ACHN (cell line): ENCODE measurements at regions not wholly inside any gene's neighbourhood (a gene's known extent, or its start where the extent isn't known, plus 50 kb on each side); places are given as distances from the start of the nearest gene placed in this dataset.
"Not testable (repeated sequence)": the region's sequence is repeated elsewhere in the genome, so short reads cannot be mapped to it uniquely, and the experiment has no call there.

Experiments used
- DNase-seq: peaks from one replicate; pipeline ENCODE4 v3.0.0-alpha.2; 2015
- in situ Hi-C: cut with HindIII; loops from 2 replicates; pipeline ENCODE4 v1.10.0; 2017; ENCODE audit warnings: low sequenced_read_pairs, low pct_ligation_motif_present, low pct_unique_long_range_greater_than_20kb

GRCh38 chr9:22214497-22215031 is 205.5 kb upstream of the CDKN2B start:
- in situ Hi-C loops, result no loop called here
- DNase-seq, result no peak

GRCh38 chr9:22215521-22215920 is 206.4 kb upstream of the CDKN2B start:
- in situ Hi-C loops, result no loop called here
- no peak for DNase-seq

- in situ Hi-C loops, result no loop called here
- DNase-seq, result no peak
Observed at GRCh38 chr9:22216730-22217172, 207.6 kb upstream of the CDKN2B start.

DNA sequence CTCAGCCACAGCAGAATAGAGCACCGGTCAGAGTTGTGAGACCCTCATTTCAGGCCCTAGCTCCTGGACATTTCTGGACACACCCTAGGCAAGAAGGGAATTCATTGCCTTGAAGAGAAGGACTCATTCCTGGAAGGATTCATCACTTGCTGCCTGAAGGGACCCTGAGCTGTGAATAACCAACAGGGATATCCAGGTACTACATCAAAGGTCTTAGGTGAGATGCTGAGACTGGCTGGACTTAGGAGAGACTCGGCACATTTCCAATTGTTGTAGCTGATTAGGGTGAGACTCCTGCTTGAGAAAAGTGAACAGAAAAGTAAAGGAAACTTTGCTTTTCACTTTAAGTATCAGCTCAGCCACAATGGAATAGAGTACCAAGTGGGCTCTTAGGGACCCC is 208.1 kb upstream of the CDKN2B start:
- no peak for DNase-seq
- in situ Hi-C loops, result no loop called here

DNA sequence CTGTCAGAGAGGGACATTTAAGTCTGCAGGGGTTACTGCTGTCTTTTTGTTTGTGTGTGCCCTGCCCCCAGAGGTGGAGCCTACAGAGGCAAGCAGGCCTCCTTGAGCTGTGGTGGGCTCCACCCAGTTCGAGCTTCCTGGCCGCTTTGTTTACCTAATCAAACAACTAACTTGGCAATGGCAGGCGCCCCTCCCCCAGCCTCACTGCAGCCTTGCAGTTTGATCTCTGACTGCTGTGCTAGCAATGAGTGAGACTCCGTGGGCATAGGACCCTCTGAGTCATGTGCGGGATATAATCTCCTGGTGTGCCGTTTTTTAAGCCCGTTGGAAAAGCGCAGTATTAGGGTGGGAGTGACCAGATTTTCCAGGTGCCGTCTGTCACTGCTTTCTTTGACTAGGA is 216.8 kb upstream of the CDKN2B start:
- in situ Hi-C loops, DNase-seq: not testable (repeated sequence)

- DNase-seq, result no peak
- in situ Hi-C loops, result no loop called here
Observed at GRCh38 chr9:22227986-22228385, 218.6 kb upstream of the DMRTA1 start.

GRCh38 chr9:22228542-22228941 is 218.1 kb upstream of the DMRTA1 start:
- in situ Hi-C loops, result no loop called here
- peak; percentile 30 for DNase-seq

DNA sequence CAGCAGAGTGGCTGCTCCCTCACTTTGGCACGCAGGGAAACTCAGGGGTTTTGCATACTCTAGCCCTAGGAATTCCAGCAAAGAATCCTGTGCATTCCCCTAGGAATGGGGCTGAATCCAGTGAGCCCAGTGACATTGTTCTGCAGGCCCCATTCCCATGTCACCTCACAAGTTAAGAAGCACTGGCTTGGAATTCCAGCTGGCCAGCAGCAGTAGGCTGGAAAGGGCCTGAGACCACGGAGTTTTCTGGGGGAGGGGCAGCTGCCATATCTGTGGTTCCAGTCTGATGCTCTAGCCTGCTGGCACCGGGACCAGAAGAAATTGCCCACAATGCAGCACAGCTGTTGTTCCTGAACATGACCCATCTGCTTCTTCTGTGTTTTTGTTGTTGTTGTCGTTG is 217.6 kb upstream of the DMRTA1 start:
- in situ Hi-C loops, result no loop called here
- no peak for DNase-seq

DNA sequence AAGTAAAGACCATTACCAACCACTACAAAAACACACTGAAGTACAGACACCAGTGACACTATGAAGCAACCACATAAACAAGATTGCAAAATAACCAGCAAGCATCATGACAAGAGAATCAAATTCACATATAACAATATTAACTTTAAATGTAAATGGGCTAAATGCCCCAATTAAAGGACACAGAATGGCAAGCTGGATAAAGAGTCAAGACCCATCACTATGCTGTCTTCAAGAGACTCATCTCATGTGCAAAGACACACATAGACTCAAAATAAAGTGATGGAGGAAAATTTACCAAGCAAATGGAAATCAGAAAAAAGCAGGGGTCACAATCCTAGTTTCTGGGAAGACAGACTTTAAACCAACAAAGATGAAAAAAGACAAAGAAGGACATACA is 215.3 kb upstream of the DMRTA1 start:
- in situ Hi-C loops, result not testable (repeated sequence)

GRCh38 chr9:22232971-22233370 is 213.7 kb upstream of the DMRTA1 start:
- no peak for DNase-seq
- in situ Hi-C loops, result no loop called here

More for the DNA sequence above, 215.3 kb upstream of the DMRTA1 start:
- not testable (repeated sequence) for DNase-seq

DNA sequence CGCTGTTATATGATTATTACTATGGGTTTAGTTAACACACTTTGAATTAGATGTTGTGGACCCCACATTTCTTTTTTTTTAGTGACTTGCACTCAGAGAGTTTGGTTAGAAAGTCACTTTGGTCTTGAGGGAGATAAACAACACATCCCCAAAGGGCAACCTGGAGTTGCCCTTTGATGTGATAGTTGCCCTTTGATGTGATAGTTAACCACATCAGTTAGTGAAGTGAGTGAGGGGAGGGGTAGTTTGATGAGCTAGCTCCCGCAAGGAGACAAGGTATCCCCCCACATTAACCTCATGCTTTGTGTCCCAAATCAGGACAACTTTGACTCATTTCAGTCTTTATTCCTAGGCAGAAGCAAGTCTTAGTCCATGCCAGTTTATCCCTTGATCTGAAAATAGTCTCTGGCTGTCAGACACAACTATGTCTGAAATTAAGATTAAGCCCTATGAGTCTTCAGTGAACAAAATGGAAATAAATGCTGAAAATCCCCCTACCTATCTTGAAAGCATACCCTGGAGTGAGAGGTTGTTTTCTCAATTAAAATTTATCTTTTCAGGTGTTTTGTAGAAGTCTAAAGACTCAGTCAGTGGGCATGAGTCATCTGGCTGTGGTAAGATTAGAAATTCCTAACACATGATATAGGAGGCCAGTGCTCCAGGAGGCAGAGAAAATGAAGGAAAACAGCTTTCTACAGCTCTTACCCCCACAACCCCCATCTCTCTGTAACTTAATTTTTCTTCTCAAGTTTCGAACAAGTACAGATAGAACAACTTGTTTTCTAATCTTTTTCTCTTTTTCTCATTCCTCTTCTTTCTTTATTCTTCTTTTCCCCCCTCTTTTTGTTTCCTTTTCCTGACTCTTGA is 208.9 kb upstream of the DMRTA1 start:
- DNase-seq, result peak; percentile 86
- in situ Hi-C loops, result no loop called here

DNA sequence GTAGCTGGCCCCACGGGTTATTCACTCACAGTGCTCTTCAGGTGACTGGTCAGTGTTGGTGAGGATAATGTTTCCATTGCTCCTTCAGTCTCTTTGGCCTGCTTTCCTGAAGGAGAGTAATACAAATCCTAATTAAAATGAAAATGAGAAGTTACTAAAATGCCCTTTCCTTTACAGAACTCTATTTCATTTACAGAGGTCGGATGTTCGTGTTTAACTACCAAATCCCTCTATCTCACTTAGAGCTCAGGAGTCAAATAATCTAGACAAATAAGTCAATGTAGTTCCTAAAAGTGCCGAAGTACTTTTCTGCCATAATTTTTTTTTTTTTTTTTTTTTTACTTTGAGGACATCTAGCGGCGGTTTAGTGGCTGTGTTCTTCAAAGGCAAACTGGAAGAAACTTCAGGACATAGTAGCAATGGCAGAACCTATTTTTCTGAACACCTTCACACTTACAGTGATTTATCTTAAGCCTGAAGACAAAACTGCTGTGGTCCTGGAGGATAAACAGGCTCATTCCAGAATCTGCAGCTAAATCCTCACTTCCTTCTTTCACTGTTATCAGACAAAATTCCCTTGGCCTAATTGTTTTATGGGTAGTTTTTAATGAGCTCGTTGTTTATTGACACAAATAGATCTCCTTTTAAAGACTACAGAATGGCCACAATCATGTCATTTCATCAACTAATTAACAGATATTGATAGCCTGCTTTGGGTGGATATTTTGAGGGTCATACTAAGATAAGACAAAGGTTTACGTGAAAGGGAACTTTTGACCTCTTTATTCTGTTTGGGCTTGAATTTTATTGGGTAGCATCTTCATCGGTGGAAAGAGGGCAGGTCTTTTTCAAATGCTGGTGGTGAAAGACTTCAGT is 207.6 kb upstream of the DMRTA1 start:
- DNase-seq, result peak; percentile 72
- in situ Hi-C loops, result no loop called here

DNA sequence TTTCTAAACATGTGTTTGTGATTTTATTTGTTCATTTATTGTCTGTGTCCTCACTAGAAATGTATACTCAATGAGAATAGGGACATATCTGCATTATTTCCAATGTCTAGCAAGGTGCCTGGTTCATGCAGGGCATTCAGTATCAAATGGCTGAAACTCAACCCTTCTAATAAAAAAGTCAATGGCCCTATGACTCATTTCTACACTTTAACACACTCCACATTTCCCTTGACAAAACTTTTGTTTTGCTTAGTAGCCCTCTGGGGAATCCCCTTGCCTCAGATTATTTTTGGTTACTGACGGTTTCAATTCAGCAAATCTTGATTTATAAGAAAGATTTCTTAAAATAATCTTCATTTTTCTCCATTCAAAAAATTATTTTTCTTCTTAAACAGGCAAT is 206.0 kb upstream of the DMRTA1 start:
- DNase-seq, result peak; percentile 61
- in situ Hi-C loops, result no loop called here

GRCh38 chr9:22241024-22241423 is 205.6 kb upstream of the DMRTA1 start:
- DNase-seq, result no peak
- in situ Hi-C loops, result no loop called here

- in situ Hi-C loops, result no loop called here
- DNase-seq, result no peak
Observed at GRCh38 chr9:22241611-22242010, 205.0 kb upstream of the DMRTA1 start.

DNA sequence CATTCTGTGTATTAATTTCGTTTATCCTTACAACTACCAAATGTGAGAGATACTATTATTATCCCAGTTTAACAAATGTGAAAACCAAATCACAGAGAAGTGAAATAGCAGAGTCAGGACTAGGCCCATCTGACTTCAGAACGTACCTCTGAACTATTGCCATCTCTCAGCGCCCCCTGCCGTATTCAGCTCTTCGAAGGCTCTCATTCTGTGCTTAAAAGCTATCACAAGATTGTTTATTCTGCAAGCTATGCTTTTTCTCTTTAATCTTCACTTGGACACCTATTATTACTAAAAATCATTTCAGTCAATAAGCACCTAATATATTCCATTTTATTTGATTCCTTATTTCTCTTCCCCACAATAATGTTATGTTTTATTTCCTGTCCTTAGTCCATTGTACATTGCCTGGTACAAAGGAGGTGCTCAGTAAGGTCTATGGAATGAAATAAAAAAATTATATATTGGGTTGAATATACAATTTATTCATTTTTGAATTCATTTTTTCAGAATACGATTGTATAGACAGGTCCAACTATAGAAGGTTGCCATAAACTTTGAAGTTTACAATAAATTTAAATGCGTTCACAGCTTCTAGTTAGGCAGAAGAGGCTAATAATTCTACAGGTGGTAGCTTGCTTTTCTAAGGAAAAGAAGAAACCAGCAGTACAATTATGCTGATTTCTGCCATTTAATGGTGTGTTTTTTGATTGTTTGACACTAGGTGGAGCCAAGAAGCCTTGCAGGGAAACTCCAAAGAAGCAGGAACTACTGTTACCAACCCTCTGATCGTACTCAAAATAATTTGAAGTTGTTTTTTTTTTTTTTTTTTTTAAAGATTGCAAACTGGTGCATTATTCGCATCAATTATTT is 202.2 kb upstream of the DMRTA1 start:
- in situ Hi-C loops, result no loop called here

DNA sequence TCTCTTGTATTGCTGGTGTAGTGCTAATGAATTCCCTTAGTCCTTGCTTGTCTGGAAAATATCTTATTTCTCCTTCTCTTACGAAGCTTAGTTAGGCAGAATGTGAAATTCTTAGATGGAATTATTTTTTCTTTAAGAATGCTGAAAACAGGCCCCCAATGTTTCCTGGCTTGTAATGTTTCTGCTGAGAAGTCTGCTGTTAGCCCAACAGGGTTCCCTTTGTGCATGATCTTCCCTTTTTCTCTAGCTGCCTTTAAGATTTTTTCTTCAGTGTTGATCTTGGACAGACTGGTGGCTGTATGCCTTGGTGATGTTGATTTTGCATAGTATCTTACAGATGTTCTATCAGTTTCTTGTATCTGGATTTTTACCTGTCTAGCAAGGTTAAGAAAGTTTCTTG is 191.3 kb upstream of the DMRTA1 start:
- in situ Hi-C loops, result no loop called here

More for the DNA sequence above, 202.2 kb upstream of the DMRTA1 start:
- peak; percentile 73 for DNase-seq

DNA sequence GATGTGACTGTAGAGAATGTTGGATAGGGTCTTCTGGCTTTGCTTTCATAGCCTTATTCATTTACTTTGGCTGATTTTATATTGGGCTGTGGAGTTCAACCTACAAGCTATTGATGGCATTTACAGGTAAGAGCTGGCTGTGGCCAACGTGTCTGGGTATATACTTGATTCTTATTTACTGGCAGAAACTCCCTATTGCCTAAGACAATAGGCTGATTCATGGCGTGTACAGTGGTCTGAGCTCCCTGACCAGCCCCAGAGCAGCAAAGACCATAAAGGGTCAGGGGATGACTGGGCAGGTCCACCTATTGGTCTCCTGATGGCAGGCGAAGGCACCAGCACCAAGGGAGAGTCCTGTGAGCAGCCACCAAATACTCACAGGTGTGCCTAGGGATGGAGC is 190.2 kb upstream of the DMRTA1 start:
- no peak for DNase-seq
- in situ Hi-C loops, result no loop called here

More for the DNA sequence above, 191.3 kb upstream of the DMRTA1 start:
- DNase-seq, result no peak
